Rectal smooth muscle tissue (tissue), 1 donor: ENCODE measurements at regions not wholly inside any gene's neighbourhood (a gene's known extent, or its start where the extent isn't known, plus 50 kb on each side); places are given as distances from the start of the nearest gene placed in this dataset.

Experiments
- H3K27ac ChIP-seq: one replicate; pipeline ENCODE4 v1.7.0; 2013; ENCODE audit warnings: low read depth, low read length, inconsistent platforms
- H3K27me3 ChIP-seq: one replicate; pipeline ENCODE4 v1.7.0; 2013; ENCODE audit warnings: low read length; ENCODE audit not compliant: control insufficient read depth, insufficient read depth
- H3K36me3 ChIP-seq: one replicate; pipeline ENCODE4 v1.7.0; 2013; ENCODE audit warnings: low read length; ENCODE audit not compliant: control insufficient read depth, insufficient read depth
- H3K4me1 ChIP-seq: one replicate; pipeline ENCODE4 v1.7.0; 2013; ENCODE audit warnings: low read length; ENCODE audit not compliant: control insufficient read depth, insufficient read depth
- H3K4me3 ChIP-seq: one replicate; pipeline ENCODE4 v1.7.0; 2013; ENCODE audit warnings: low read length
- H3K9ac ChIP-seq: one replicate; pipeline ENCODE4 v1.7.0; 2013; ENCODE audit warnings: low read length

DNA sequence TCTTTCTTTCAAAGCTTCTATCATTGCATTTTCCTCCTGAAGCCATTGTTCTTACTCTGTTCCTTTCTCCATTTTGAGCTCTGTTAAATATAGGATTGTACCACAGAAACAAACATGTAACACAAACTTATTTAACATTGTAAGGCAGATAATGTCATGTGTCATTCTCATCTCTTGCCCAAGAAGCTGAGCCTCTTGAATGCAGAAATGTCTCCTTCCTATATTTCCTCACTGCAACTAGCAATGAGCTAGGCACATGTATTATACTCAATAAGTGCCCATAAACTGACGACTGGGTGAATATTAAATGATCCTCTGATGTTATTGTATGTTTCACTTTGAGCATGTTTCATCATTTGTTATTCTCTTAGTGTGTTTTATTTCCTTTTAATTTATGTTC is 56.7 kb upstream of the SLC7A11 start:
- no peaks in the 10 kb centered on the region for H3K27me3 ChIP-seq
- H3K4me1 ChIP-seq = no peaks in the 10 kb centered on the region
- H3K4me3 ChIP-seq = no peak overlapping the region
- H3K27ac ChIP-seq = no peak overlapping the region
- H3K36me3 ChIP-seq = no peaks in the 10 kb centered on the region
- no peak overlapping the region for H3K9ac ChIP-seq

GRCh38 chr4:138298431-138298830 is 56.3 kb upstream of the SLC7A11 start:
- Histone ChIP-seq H3K4me3 (no peak overlapping the region), H3K27ac (no peak overlapping the region), H3K9ac (no peak overlapping the region), H3K27me3 (no peaks in the 10 kb centered on the region), H3K36me3 (no peaks in the 10 kb centered on the region), H3K4me1 (no peaks in the 10 kb centered on the region)

- no peak overlapping the region for H3K4me3 ChIP-seq
- H3K27ac ChIP-seq = no peak overlapping the region
- no peaks in the 10 kb centered on the region for H3K4me1 ChIP-seq
- no peaks in the 10 kb centered on the region for H3K36me3 ChIP-seq
- no peaks in the 10 kb centered on the region for H3K27me3 ChIP-seq
- no peak overlapping the region for H3K9ac ChIP-seq
Measured at GRCh38 chr4:138297743-138298405, 55.7 kb upstream of the SLC7A11 start.

DNA sequence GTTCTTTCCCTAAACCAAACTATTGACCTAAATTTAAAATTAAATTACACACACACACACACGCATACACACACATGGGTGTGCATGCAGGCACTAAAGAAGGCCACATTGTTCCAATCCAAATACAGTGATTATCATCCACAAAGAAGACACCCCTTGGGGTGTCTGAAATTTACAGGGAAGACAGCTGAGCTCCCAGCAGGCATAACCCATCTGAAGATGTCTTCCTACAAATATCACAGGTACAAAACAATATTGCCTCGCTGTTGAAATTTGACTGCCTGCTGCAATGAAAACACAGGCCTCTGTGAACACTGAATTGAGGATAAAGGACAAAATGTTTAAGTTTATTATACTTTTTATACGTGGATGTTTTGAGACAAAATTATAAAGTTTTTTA is 50.2 kb upstream of the SLC7A11 start:
- Histone ChIP-seq H3K9ac (no peak overlapping the region), H3K27me3 (no peaks in the 10 kb centered on the region), H3K4me1 (no peaks in the 10 kb centered on the region), H3K27ac (no peak overlapping the region), H3K4me3 (no peak overlapping the region), H3K36me3 (no peaks in the 10 kb centered on the region)
